ENCODE measurements at regions not wholly inside any gene's neighbourhood (a gene's known extent, or its start where the extent isn't known, plus 50 kb on each side); places are given as distances from the start of the nearest gene placed in this dataset.

- POLR2A ChIA-PET: no interaction called here
- no peak overlapping the region for H2AFZ ChIP-seq (ENCODE audit: low read depth)
Measured at GRCh38 chr11:25319127-25319526, 822.3 kb downstream of the LUZP2 start.

More at GRCh38 chr11:25319127-25319526, 822.3 kb downstream of the LUZP2 start:
- no peaks in the 10 kb centered on the region for H3K9me3 ChIP-seq
- no peaks in the 10 kb centered on the region for H3F3A ChIP-seq (replicated peaks; ENCODE audit: insufficient read depth)
- 44% methylated on average over 2 of the region's 2 CpGs for WGBS (ENCODE audit: low lambda C conversion rate)
- H3K27ac ChIP-seq (ENCODE audit: low read depth in 2 of 2, low read length in 1 of 2): no peak overlapping the region
- no peak overlapping the region for H3K4me2 ChIP-seq
- TF ChIP-seq SIN3A (IDR thresholded peaks at IDR 0.05; ENCODE audit: borderline replicate concordance, low read depth, low read length) (no peak), USF2 (IDR thresholded peaks at IDR 0.05; ENCODE audit: borderline replicate concordance, low read depth, low read length) (no peak), ELF1 (IDR thresholded peaks at IDR 0.05) (no peak), FOXM1 (IDR thresholded peaks at IDR 0.05; ENCODE audit: low read depth) (no peak), TEAD4 (IDR thresholded peaks at IDR 0.05; ENCODE audit: borderline replicate concordance, insufficient read depth) (no peak), USF1 (IDR thresholded peaks at IDR 0.05; ENCODE audit: borderline replicate concordance, low read depth) (no peak), RCOR1 (IDR thresholded peaks at IDR 0.05; ENCODE audit: low read length) (no peak), NFIC (IDR thresholded peaks at IDR 0.05; ENCODE audit: borderline replicate concordance) (no peak), FOSL2 (IDR thresholded peaks at IDR 0.05; ENCODE audit: borderline replicate concordance, low read depth) (no peak), GABPA (IDR thresholded peaks at IDR 0.05; ENCODE audit: low read depth) (no peak), EP300 (IDR thresholded peaks at IDR 0.05; ENCODE audit: borderline replicate concordance in 1 of 2, low read depth in 1 of 2, low read length in 1 of 2) (no peak), SMC3 (IDR thresholded peaks at IDR 0.05; ENCODE audit: low read depth, low read length) (no peak), TAF1 (IDR thresholded peaks at IDR 0.05; ENCODE audit: borderline replicate concordance, low read depth, low read length) (no peak), MEF2A (IDR thresholded peaks at IDR 0.05; ENCODE audit: borderline replicate concordance, low read depth) (no peak)
- TF ChIP-seq, protein P1, sequence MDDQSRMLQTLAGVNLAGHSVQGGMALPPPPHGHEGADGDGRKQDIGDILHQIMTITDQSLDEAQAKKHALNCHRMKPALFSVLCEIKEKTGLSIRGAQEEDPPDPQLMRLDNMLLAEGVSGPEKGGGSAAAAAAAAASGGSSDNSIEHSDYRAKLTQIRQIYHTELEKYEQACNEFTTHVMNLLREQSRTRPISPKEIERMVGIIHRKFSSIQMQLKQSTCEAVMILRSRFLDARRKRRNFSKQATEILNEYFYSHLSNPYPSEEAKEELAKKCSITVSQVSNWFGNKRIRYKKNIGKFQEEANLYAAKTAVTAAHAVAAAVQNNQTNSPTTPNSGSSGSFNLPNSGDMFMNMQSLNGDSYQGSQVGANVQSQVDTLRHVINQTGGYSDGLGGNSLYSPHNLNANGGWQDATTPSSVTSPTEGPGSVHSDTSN (IDR thresholded peaks at IDR 0.05): no peak
- TF ChIP-seq, protein P2, sequence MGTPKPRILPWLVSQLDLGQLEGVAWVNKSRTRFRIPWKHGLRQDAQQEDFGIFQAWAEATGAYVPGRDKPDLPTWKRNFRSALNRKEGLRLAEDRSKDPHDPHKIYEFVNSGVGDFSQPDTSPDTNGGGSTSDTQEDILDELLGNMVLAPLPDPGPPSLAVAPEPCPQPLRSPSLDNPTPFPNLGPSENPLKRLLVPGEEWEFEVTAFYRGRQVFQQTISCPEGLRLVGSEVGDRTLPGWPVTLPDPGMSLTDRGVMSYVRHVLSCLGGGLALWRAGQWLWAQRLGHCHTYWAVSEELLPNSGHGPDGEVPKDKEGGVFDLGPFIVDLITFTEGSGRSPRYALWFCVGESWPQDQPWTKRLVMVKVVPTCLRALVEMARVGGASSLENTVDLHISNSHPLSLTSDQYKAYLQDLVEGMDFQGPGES (IDR thresholded peaks at IDR 0.05; ENCODE audit: low read depth, low read length): no peak
- TF ChIP-seq, protein P3, sequence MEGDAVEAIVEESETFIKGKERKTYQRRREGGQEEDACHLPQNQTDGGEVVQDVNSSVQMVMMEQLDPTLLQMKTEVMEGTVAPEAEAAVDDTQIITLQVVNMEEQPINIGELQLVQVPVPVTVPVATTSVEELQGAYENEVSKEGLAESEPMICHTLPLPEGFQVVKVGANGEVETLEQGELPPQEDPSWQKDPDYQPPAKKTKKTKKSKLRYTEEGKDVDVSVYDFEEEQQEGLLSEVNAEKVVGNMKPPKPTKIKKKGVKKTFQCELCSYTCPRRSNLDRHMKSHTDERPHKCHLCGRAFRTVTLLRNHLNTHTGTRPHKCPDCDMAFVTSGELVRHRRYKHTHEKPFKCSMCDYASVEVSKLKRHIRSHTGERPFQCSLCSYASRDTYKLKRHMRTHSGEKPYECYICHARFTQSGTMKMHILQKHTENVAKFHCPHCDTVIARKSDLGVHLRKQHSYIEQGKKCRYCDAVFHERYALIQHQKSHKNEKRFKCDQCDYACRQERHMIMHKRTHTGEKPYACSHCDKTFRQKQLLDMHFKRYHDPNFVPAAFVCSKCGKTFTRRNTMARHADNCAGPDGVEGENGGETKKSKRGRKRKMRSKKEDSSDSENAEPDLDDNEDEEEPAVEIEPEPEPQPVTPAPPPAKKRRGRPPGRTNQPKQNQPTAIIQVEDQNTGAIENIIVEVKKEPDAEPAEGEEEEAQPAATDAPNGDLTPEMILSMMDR (IDR thresholded peaks at IDR 0.05): no peak
- no peak for DNase-seq
- no peak overlapping the region for H3K9ac ChIP-seq
- no peaks in the 10 kb centered on the region for H4K20me1 ChIP-seq (ENCODE audit: insufficient read depth)
- H3K9me2 ChIP-seq: no peaks in the 10 kb centered on the region
- H3K4me3 ChIP-seq (ENCODE audit: low read depth in 2 of 2, low read length in 1 of 2): no peak overlapping the region
- no peaks in the 10 kb centered on the region for H3K79me2 ChIP-seq (ENCODE audit: insufficient read depth)
- no peaks in the 10 kb centered on the region for H3K27me3 ChIP-seq (ENCODE audit: insufficient read depth)
- no peaks in the 10 kb centered on the region for H3K36me3 ChIP-seq (replicated peaks in 1 of 2; ENCODE audit: control insufficient read depth in 1 of 2, insufficient read depth in 2 of 2, low read length in 1 of 2)
- H3K4me1 ChIP-seq (ENCODE audit: control insufficient read depth in 1 of 2, insufficient read depth in 2 of 2, low read depth in 1 of 2, low read length in 1 of 2): no peaks in the 10 kb centered on the region; a peak in 1 of 4 replicates
- CTCF ChIA-PET: no interaction called here

All from SK-N-SH (cell line).